Body of pancreas (tissue), 4 donors: ENCODE measurements at regions not wholly inside any gene's neighbourhood (a gene's known extent, or its start where the extent isn't known, plus 50 kb on each side); places are given as distances from the start of the nearest gene placed in this dataset.

Experiments
- POLR2A ChIP-seq, 3 donors: fragments of 450-650 bp; IDR thresholded peaks; one replicate each; pipeline ENCODE4 v1.6.1; 2016; ENCODE audit warnings: antibody characterized with exemption in 3 of 3, mild to moderate bottlenecking in 2 of 3
- TF ChIP-seq, protein P1 (sequence below), 7 experiments: fragments of 450-650 bp in 4 of 7; fragments of 200-600 bp in 3 of 7; sonication (generic) in 3 of 7; IDR thresholded peaks; one replicate each; pipeline ENCODE4 v1.5.1; 2016 to 2019; ENCODE audit warnings: antibody characterized with exemption in 7 of 7

DNA sequence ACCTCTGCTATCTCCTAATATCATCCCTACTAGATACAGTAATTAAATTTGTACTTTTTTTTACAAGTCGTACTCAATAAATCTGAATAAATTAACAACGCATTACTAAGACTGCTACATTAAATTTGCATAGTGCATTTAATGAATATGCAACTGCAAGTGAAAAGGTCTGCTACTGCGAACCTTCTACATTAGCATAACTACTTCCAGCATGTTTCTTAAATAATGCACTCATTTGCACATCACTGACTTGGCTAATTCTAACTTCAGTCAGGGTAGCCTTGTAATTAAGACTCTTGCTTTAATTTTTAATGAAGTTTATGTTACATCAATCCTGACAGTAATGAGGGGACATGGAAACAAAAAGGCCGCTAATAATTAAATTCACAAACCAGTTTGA is 98.9 kb upstream of the FOXB1 start:
- TF ChIP-seq, protein P1, sequence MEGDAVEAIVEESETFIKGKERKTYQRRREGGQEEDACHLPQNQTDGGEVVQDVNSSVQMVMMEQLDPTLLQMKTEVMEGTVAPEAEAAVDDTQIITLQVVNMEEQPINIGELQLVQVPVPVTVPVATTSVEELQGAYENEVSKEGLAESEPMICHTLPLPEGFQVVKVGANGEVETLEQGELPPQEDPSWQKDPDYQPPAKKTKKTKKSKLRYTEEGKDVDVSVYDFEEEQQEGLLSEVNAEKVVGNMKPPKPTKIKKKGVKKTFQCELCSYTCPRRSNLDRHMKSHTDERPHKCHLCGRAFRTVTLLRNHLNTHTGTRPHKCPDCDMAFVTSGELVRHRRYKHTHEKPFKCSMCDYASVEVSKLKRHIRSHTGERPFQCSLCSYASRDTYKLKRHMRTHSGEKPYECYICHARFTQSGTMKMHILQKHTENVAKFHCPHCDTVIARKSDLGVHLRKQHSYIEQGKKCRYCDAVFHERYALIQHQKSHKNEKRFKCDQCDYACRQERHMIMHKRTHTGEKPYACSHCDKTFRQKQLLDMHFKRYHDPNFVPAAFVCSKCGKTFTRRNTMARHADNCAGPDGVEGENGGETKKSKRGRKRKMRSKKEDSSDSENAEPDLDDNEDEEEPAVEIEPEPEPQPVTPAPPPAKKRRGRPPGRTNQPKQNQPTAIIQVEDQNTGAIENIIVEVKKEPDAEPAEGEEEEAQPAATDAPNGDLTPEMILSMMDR (IDR thresholded peaks at IDR 0.05), result no peak
- no peak for TF ChIP-seq POLR2A (IDR thresholded peaks at IDR 0.05)
